Mucosa of stomach (tissue), 1 donor: ENCODE measurements at regions not wholly inside any gene's neighbourhood (a gene's known extent, or its start where the extent isn't known, plus 50 kb on each side); places are given as distances from the start of the nearest gene placed in this dataset.

Experiments used
- H3K27me3 ChIP-seq: one replicate; pipeline ENCODE4 v1.7.0; 2013; ENCODE audit warnings: mild to moderate bottlenecking, low read length; ENCODE audit not compliant: control insufficient read depth, insufficient read depth
- H3K36me3 ChIP-seq: one replicate; pipeline ENCODE4 v1.7.0; 2013; ENCODE audit warnings: low read length; ENCODE audit not compliant: control insufficient read depth, insufficient read depth
- H3K4me1 ChIP-seq: one replicate; pipeline ENCODE4 v1.7.0; 2013; ENCODE audit warnings: mild to moderate bottlenecking, low read length; ENCODE audit not compliant: control insufficient read depth, insufficient read depth
- H3K4me3 ChIP-seq: one replicate; pipeline ENCODE4 v1.7.0; 2013; ENCODE audit warnings: low read length
- H3K9ac ChIP-seq: one replicate; pipeline ENCODE4 v1.7.0; 2013; ENCODE audit warnings: mild to moderate bottlenecking, low read length, moderate library complexity
- H3K9me3 ChIP-seq: one replicate; pipeline ENCODE4 v1.7.0; 2013; ENCODE audit warnings: mild to moderate bottlenecking, low read length, moderate library complexity; ENCODE audit not compliant: control insufficient read depth
- donor health status: Pancreatic carcinoma.

DNA sequence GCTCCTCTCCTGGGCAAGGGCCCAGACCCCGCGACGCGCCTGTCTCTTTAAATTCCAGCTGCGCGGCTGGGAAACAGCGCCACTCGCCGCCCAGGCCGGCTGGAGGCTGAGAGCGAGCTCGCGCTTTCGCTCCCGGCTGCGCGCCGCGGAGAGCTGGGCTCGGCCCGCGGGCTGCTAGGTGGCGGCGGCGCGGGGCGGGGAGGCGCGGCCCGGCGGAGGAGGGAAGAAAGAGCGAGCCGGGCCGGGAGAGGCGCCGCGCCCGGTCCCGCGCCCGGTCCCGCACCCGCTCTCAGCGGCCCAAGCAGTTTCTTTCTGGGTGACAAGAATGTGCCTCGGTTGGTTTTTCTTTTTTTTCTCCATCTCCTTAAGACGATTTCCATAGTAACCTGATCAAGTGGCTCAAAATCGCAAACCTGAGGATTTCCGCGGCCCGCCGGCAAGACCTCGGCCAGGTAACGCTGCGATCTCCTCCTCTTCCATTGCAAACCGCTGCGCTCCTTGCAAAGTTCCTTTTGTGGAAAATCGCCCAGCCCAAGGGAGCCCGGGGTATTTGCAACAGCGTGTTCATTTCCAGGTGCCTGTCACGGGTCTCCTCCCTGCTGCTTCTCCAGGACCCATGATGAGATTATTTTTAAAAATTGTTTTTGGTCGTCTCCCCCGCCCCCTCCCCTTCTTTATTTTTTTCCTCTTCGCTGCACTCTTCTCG lies 259.5 kb upstream of the E2F7 start:
- H3K27me3 ChIP-seq = peaks cover 17% of the 10 kb centered on the region
- peak overlapping the region; percentile 41 for H3K4me3 ChIP-seq
- peak overlapping the region; percentile 0 for H3K9ac ChIP-seq
- H3K36me3 ChIP-seq = no peaks in the 10 kb centered on the region
- no peaks in the 10 kb centered on the region for H3K4me1 ChIP-seq
- no peaks in the 10 kb centered on the region for H3K9me3 ChIP-seq

DNA sequence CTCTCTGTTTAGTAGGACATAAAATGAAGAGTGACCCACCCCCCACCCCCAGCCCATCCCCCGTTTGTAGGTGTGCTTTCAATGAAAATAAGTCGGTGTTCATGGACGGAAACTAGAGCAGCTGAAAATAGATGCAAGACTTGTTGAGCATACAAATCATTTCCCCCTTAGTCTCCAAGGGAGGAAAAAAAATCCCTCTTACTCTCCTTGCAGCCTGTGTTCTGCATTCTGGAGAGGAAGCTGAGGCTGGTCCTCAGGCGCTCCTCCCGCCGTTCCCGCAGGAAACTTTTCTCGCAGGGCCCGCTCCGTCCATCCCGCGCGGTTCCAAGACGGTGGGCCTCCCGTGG lies 259.0 kb upstream of the E2F7 start:
- Histone ChIP-seq H3K36me3 (no peaks in the 10 kb centered on the region), H3K27me3 (peaks cover 17% of the 10 kb centered on the region), H3K4me1 (no peaks in the 10 kb centered on the region), H3K9ac (no peak overlapping the region), H3K9me3 (no peaks in the 10 kb centered on the region), H3K4me3 (peak overlapping the region; percentile 41)

DNA sequence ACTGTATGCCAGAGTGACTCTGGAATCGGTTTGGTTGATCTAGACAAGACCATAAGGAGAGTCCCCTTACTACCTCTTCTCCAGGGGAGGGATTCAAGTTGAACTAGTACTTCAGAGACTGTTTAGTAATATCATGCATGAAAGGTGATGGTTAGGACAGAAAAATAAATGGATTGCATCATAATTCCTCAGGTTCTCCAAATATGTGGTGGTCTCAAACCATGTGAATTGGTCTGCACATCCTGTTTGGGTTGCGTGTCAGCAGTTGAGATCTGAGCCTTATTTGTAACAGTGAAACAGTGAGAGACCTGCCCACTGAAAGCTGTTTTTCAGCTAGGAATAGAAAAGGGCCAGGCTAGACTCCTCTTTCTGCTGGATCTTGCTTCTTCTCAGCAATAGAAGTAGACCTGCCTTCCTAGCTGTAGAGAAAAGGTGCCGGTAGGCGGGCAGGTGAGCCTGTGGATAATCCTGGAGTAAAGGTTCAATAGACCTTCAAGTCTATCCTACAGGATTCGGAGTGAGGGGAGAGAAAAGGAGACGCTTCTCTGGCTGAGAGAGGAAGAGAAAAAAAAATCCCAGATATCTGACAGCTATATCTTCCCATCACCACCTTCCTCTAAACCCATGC lies 258.5 kb upstream of the E2F7 start:
- H3K36me3 ChIP-seq = no peaks in the 10 kb centered on the region
- peaks cover 17% of the 10 kb centered on the region for H3K27me3 ChIP-seq
- H3K9ac ChIP-seq = no peak overlapping the region
- no peak overlapping the region for H3K4me3 ChIP-seq
- H3K9me3 ChIP-seq = no peaks in the 10 kb centered on the region
- no peaks in the 10 kb centered on the region for H3K4me1 ChIP-seq

DNA sequence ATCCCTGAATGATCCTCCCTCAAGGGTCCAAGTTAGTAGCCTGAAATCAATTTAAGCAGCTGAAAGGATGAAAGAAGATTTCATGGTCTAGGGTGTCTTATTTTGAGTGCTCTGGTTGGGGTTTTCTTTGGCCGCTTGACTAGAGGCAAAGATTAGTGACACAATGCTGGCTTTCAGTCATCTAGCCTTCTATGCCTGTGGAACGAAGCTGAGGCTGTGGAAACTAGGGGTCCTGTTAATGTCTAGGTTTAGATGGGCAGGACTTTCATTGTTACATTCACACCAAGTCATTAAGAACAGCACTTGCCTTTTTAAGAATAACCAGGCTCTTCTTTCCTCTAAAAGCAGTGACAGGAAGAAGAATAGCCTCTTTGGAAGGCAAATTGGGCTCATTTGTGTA lies 253.8 kb upstream of the E2F7 start:
- no peaks in the 10 kb centered on the region for H3K4me1 ChIP-seq
- no peaks in the 10 kb centered on the region for H3K36me3 ChIP-seq
- H3K9me3 ChIP-seq = no peaks in the 10 kb centered on the region
- no peak overlapping the region for H3K4me3 ChIP-seq
- H3K27me3 ChIP-seq = no peaks in the 10 kb centered on the region
- no peak overlapping the region for H3K9ac ChIP-seq

DNA sequence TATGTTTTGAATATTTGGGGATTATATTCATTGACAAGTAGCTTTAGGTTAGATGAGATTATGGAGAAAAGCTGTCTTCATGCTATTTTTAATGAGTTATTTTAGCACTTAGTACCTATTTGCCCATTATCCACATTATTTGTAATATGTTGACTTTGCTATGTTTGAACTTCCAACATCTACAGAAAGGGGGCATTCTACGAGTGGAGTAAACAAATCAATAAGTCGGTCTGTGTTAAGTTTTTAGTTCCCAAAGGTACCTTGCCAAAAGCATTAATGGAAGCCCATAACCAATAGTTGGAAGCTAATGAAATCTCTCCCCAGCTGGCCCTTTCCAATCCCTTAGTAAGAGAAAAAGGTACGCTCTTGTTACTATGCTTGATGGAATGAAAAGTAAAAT lies 250.0 kb upstream of the E2F7 start:
- Histone ChIP-seq H3K9me3 (no peaks in the 10 kb centered on the region), H3K27me3 (no peaks in the 10 kb centered on the region), H3K4me3 (no peak overlapping the region), H3K4me1 (no peaks in the 10 kb centered on the region), H3K9ac (no peak overlapping the region), H3K36me3 (no peaks in the 10 kb centered on the region)

DNA sequence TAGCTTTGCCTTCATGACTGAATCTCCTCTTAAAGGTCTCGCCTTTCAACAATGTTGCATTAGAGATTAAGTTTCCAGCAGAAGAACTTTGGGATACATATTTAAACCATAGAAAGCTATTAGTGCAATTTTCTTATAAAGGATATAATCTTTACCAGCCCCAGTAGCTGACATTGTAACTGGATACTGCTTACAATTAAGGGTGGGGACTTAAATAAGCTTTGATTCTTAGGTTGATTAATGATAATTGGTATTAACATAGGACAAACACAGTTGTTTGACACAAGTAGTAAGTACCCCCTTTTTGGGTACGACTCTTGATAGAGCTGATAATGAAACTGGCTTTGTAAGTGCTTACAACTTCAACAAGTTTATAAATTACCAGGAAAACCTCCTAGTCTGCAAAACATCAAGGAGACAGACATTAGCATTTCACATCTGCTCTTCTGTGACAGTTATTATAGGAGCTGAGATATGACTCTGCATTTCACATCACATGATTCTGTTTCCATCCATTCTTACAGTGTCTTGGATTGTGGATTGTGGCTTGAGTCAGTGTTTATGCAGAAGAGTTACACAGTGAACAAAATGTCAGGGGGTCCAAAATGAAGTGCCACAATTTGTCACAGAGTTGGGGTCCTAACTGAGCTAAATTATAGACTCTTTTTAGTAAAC lies 249.1 kb upstream of the E2F7 start:
- Histone ChIP-seq H3K27me3 (no peaks in the 10 kb centered on the region), H3K36me3 (no peaks in the 10 kb centered on the region), H3K4me1 (no peaks in the 10 kb centered on the region), H3K4me3 (no peak overlapping the region), H3K9me3 (no peaks in the 10 kb centered on the region), H3K9ac (no peak overlapping the region)

DNA sequence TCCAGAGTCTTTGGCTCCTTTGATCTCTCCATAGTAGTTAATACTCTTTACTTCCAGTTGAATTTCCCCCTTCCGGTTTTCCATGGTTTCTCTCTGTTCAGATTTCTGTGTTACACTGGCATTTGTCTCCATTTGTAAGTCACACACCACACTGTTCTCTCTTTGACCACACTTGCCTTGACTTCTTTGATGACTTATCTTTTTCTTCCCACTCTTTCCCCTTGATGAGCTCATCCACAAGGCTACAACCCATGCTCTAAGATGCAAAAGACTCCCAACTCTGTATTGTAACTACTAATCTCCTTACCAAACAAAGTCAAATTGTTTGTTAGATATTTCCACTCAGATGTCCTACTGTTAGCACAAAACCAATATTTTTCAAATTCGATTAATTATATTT lies 242.7 kb upstream of the E2F7 start:
- no peaks in the 10 kb centered on the region for H3K27me3 ChIP-seq
- H3K36me3 ChIP-seq = no peaks in the 10 kb centered on the region
- H3K9me3 ChIP-seq = no peaks in the 10 kb centered on the region
- H3K4me1 ChIP-seq = no peaks in the 10 kb centered on the region
- no peak overlapping the region for H3K9ac ChIP-seq
- H3K4me3 ChIP-seq = no peak overlapping the region

DNA sequence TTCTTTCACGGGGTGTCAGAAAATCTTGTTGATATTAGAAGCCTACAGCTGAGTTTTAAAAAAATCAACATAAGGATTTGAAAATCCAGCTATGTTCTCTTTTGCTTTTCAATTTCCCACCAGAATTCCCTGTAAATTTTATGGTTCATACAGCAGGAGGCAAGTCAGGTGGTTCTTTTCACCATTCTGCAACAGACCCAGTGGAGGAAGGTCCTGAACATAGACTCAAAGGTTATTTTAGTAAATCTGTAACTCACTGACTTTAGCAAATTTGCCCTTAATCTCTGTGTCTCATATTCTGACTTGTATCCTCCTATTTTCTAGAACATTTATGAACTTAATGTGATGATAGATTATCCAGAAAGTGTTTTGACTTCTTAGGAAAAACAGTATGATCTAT lies 235.4 kb upstream of the E2F7 start:
- H3K9ac ChIP-seq = no peak overlapping the region
- H3K4me1 ChIP-seq = peaks cover 5% of the 10 kb centered on the region
- no peaks in the 10 kb centered on the region for H3K36me3 ChIP-seq
- H3K27me3 ChIP-seq = no peaks in the 10 kb centered on the region
- no peak overlapping the region for H3K4me3 ChIP-seq
- no peaks in the 10 kb centered on the region for H3K9me3 ChIP-seq

DNA sequence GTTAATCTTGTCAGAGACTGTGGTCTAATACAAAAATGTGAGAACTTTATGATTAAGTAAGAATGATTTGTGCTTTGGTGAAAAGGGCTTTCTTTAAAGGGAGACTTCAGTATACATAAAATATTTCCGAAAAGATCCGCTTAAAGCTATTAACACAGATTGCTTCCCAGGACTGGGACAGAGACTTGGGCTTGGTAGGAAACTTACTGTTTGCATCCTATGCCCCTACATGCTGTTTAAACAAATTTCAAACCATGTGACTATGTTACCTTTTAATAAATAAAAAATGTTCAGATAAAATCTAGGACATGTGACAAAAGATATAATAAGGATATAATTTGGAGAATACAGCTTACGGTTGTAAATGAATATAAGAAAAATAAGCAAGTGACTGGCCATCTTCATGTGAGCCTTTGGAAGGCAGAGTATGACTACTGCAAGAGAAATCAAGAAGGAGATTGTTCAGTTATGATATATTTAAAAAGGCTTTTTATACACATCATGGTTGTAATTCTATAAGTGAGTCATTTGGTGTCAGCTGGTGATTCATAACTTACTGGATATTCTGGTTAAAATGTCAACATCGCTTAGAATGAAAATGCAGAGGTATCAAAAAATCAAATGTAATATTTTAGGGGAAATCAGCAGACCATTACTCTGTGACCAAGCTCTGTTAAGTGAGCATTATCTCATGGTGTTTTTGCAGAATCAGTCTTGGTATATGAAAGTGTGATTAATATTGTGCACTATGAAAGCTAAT lies 234.7 kb upstream of the E2F7 start:
- Histone ChIP-seq H3K27me3 (no peaks in the 10 kb centered on the region), H3K9ac (no peak overlapping the region), H3K36me3 (no peaks in the 10 kb centered on the region), H3K9me3 (no peaks in the 10 kb centered on the region), H3K4me3 (no peak overlapping the region), H3K4me1 (peaks cover 5% of the 10 kb centered on the region)

DNA sequence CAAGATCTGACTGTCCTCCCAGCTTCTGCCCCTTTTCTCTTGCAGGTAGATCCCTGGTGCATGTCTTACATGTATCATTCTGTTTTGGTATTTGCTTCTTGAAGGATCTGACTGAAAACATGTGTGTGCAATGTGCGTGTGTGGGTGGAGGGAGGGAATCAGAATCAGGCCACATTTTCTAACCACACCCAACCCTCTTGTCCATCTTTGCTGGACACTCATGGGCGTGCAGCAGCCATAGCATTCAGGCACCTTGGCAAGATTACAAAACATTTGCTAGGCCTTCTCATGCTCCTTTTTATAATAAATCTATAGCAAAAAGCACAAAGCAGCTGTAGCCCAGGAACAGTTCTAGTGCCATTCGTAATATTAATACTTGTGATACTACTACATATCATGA lies 233.6 kb upstream of the E2F7 start:
- no peak overlapping the region for H3K4me3 ChIP-seq
- H3K4me1 ChIP-seq = peaks cover 5% of the 10 kb centered on the region
- H3K27me3 ChIP-seq = no peaks in the 10 kb centered on the region
- no peak overlapping the region for H3K9ac ChIP-seq
- no peaks in the 10 kb centered on the region for H3K36me3 ChIP-seq
- H3K9me3 ChIP-seq = no peaks in the 10 kb centered on the region

DNA sequence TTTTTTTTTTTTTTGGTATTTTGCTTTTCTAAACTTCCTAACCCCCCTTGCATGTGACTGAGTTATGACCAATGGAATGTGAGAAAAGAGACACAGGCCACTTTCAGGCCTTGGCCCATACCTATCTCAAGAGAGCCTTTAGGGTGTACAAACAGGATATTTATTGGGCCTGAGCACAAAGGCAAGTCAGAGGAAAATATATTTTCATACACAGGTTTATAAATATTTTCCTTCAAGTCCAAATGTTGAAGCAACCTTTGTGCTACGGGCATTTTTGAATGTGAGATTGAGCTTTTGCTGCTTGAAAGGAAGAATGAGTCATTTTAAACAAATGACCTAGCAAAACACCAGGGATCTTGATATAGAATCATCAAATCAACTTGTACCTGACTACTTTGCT lies 228.6 kb upstream of the E2F7 start:
- Histone ChIP-seq H3K36me3 (no peaks in the 10 kb centered on the region), H3K9ac (no peak overlapping the region), H3K4me3 (no peak overlapping the region), H3K9me3 (no peaks in the 10 kb centered on the region), H3K4me1 (no peaks in the 10 kb centered on the region), H3K27me3 (no peaks in the 10 kb centered on the region)

DNA sequence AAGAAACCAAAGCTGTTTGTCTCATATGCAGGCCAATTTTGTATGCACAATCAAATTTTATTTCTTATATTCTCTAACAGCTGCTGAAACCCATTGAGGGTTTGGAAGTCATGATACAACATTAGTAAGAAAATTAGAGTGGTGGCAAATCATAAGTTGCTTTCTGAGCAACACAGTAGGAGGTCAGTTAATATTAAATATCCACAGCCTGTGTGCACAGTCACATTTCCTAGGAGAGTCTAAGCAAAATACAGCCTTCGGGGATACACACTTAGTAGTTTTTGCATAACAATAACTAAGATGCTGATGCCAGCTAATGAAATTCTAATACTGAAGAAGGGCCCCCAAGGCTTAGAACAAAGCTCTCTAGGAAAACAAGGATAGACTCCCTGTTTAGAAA lies 209.6 kb upstream of the E2F7 start:
- no peaks in the 10 kb centered on the region for H3K9me3 ChIP-seq
- H3K27me3 ChIP-seq = no peaks in the 10 kb centered on the region
- H3K4me1 ChIP-seq = no peaks in the 10 kb centered on the region
- no peak overlapping the region for H3K9ac ChIP-seq
- H3K4me3 ChIP-seq = no peak overlapping the region
- H3K36me3 ChIP-seq = no peaks in the 10 kb centered on the region
